Stomach (tissue), 8 donors: ENCODE measurements at regions not wholly inside any gene's neighbourhood (a gene's known extent, or its start where the extent isn't known, plus 50 kb on each side); places are given as distances from the start of the nearest gene placed in this dataset.

Experiments
- DNase-seq, 2 donors: peaks; one replicate each; pipeline versions ENCODE4 v3.0.0 to v3.0.0-alpha.2; 2013 to 2019
- H3K27ac ChIP-seq, 5 donors: fragments of 200-600 bp in 4 of 5; sonication (generic) in 4 of 5; one replicate each; pipeline ENCODE4 v1.5.1; 2013 to 2019; ENCODE audit warnings: mild to moderate bottlenecking in 1 of 5, moderate library complexity in 1 of 5
- H3K27me3 ChIP-seq, 3 donors: fragments of 200-600 bp; sonication (generic); one replicate each; pipeline ENCODE4 v1.5.1; 2017 to 2019; ENCODE audit warnings: mixed run types in 1 of 3
- H3K36me3 ChIP-seq, 4 donors: fragments of 200-600 bp; sonication (generic); 1 replicate in 3 of 4; 2 replicates in 1 of 4; pipeline ENCODE4 v1.5.1; 2016 to 2019
- H3K4me1 ChIP-seq, 4 donors: fragments of 200-600 bp; sonication (generic); one replicate each; pipeline ENCODE4 v1.5.1; 2016 to 2019
- H3K4me3 ChIP-seq, 4 donors: fragments of 200-600 bp; sonication (generic) in 3 of 4; one replicate each; pipeline ENCODE4 v1.5.1; 2016 to 2019; ENCODE audit warnings: mild to moderate bottlenecking in 1 of 4
- H3K9me3 ChIP-seq, 4 donors: fragments of 200-600 bp; sonication (generic); one replicate each; pipeline ENCODE4 v1.5.1; 2016 to 2019
- CTCF ChIP-seq, 7 experiments: fragments of 450-650 bp in 4 of 7; fragments of 200-600 bp in 3 of 7; sonication (generic) in 3 of 7; IDR thresholded peaks; one replicate each; pipeline ENCODE4 v1.5.1; 2016 to 2019; ENCODE audit warnings: antibody characterized with exemption in 7 of 7, control low read depth in 2 of 7, mild to moderate bottlenecking in 1 of 7
- EP300 ChIP-seq: sonication (generic); formaldehyde crosslinking; IDR thresholded peaks from one replicate; pipeline ENCODE4 v1.6.1; 2017; ENCODE audit warnings: antibody characterized with exemption
- POLR2A ChIP-seq, 4 donors: fragments of 450-650 bp; IDR thresholded peaks; one replicate each; pipeline ENCODE4 v1.6.1; 2016; ENCODE audit warnings: antibody characterized with exemption in 4 of 4, control low read depth in 2 of 4, mild to moderate bottlenecking in 1 of 4, moderate library complexity in 1 of 4
- POLR2AphosphoS5 ChIP-seq, 3 donors: sonication (generic); formaldehyde crosslinking; IDR thresholded peaks; one replicate each; pipeline ENCODE4 v1.6.1; 2016; ENCODE audit warnings: antibody characterized with exemption in 3 of 3
- WGBS, 5 donors: extraction: QIAGEN DNeasy Blood & Tissue Kit in 3 of 5; methylation state at CpG; one replicate each; pipeline versions ENCODE4 v1.1.5 to v1.1.7; 2013 to 2018; 5-methylcytosine and 5-hydroxymethylcytosine counted together
- intact Hi-C: fragments of 100-400 bp; cut with DNase I; formaldehyde crosslinking; loops from one replicate; pipeline ENCODE4 v1.15.1; 2023; ENCODE audit warnings: low total_unique reads
- small RNA-seq, 4 donors: library from RNA; depleted of rRNA; stranded (forward); fragments of <200 nt; gene quantifications; one replicate each; pipeline ENCODE3, GENCODE V24; 2016
- donor health status: healthy with polysubstance abuse.
- donor health status: Bipolar disorder and iron deficiency.
- donor health status: healthy.

- 35 to 43% (median 37%) methylated on average over 7 of the region's 7 CpGs for WGBS, 5 donors
- DNase-seq, result peak in 1 of 2 donors; percentile 34
- Histone ChIP-seq H3K9me3 (no peaks in the 10 kb centered on the region), H3K4me1 (no peaks in the 10 kb centered on the region), H3K27me3 (no peaks in the 10 kb centered on the region), H3K36me3 (no peaks in the 10 kb centered on the region), H3K27ac (no peak overlapping the region), H3K4me3 (no peak overlapping the region)
- intact Hi-C loops, result no loop called here
- TF ChIP-seq POLR2A (IDR thresholded peaks at IDR 0.05) (no peak), POLR2AphosphoS5 (IDR thresholded peaks at IDR 0.05) (no peak), EP300 (no peak), CTCF (IDR thresholded peaks at IDR 0.05) (no peak)
Observed at GRCh38 chr9:90555351-90556057, 87.1 kb downstream of the DIRAS2 start.

- intact Hi-C loops, result no loop called here
- DNase-seq, result no peak
- Histone ChIP-seq H3K36me3 (no peaks in the 10 kb centered on the region), H3K9me3 (no peaks in the 10 kb centered on the region), H3K27ac (no peak overlapping the region), H3K27me3 (no peaks in the 10 kb centered on the region), H3K4me3 (no peak overlapping the region), H3K4me1 (no peaks in the 10 kb centered on the region)
- no peak for TF ChIP-seq POLR2AphosphoS5 (IDR thresholded peaks at IDR 0.05)
- no peak for TF ChIP-seq POLR2A (IDR thresholded peaks at IDR 0.05)
- TF ChIP-seq EP300, result no peak
- no peak for TF ChIP-seq CTCF (IDR thresholded peaks at IDR 0.05)
- WGBS, 5 donors, result 76 to 83% (median 80%) methylated on average over 5 of the region's 5 CpGs
Observed at GRCh38 chr9:90556897-90557675, 85.5 kb downstream of the DIRAS2 start.

- H3K4me1 ChIP-seq, result no peaks in the 10 kb centered on the region
- no peak overlapping the region for H3K4me3 ChIP-seq
- no peak for TF ChIP-seq POLR2A (IDR thresholded peaks at IDR 0.05)
- TF ChIP-seq EP300, result no peak
- no peak for TF ChIP-seq POLR2AphosphoS5 (IDR thresholded peaks at IDR 0.05)
- TF ChIP-seq CTCF (IDR thresholded peaks at IDR 0.05), result no peak
- 84 to 89% (median 88%) methylated on average over 9 of the region's 9 CpGs for WGBS, 5 donors
- no peaks in the 10 kb centered on the region for H3K9me3 ChIP-seq
- no peaks in the 10 kb centered on the region for H3K27me3 ChIP-seq
- no peak for DNase-seq
- H3K27ac ChIP-seq, result no peak overlapping the region
- intact Hi-C loops, result no loop called here
- no peaks in the 10 kb centered on the region for H3K36me3 ChIP-seq
Observed at GRCh38 chr9:90559075-90560073, 83.2 kb downstream of the DIRAS2 start.

Small RNA genes lying in the stretch of these regions (small RNA-seq; reads per million reads assigned to genes)
- gene AL161629.2 (0 reads per million in 4 donors), gene MIR4290 (0 reads per million in 4 donors)
